Activated naive CD8-positive, alpha-beta T cell treated with anti-CD3 and anti-CD28 coated beads, Interleukin-2, amount 10 ng/mL, durations not matched to agents 7 days and 5 days (primary cell): ENCODE measurements at regions not wholly inside any gene's neighbourhood (a gene's known extent, or its start where the extent isn't known, plus 50 kb on each side); places are given as distances from the start of the nearest gene placed in this dataset.
"Not testable (repeated sequence)": the region's sequence is repeated elsewhere in the genome, so short reads cannot be mapped to it uniquely, and the experiment has no call there.

Source experiments
- ATAC-seq: fragments of 150-1000 bp; cut with Tn5 transposase; one replicate; pipeline ENCODE4 v1.10.0; 2021; ENCODE audit warnings: low read depth, moderate library complexity
- POLR2A ChIA-PET: fragments of 350-600 bp; sonication (Branson Sonifier 250); formaldehyde crosslinking; loops from one replicate; lab custom pipeline; 2021; ENCODE audit warnings: antibody characterized with exemption; lab: Charles Lee
- DNase-seq: peaks from one replicate; pipeline ENCODE4 v3.0.0; 2021
- H3K27ac Mint-ChIP-seq: one replicate; pipeline ENCODE4 v1.8.0; 2022; ENCODE audit warnings: mild to moderate bottlenecking, mixed read lengths
- H3K27me3 Mint-ChIP-seq: one replicate; pipeline ENCODE4 v1.8.0; 2022; ENCODE audit warnings: mild to moderate bottlenecking, moderate library complexity, mixed read lengths
- H3K36me3 Mint-ChIP-seq: one replicate; pipeline ENCODE4 v1.8.0; 2021; ENCODE audit warnings: mild to moderate bottlenecking, mixed read lengths
- H3K4me1 Mint-ChIP-seq: one replicate; pipeline ENCODE4 v1.8.0; 2021; ENCODE audit warnings: mixed read lengths
- H3K4me3 Mint-ChIP-seq: one replicate; pipeline ENCODE4 v1.8.0; 2022; ENCODE audit warnings: mild to moderate bottlenecking, moderate library complexity, mixed read lengths
- H3K9me3 Mint-ChIP-seq: one replicate; pipeline ENCODE4 v1.8.0; 2021; ENCODE audit warnings: mixed read lengths

DNA sequence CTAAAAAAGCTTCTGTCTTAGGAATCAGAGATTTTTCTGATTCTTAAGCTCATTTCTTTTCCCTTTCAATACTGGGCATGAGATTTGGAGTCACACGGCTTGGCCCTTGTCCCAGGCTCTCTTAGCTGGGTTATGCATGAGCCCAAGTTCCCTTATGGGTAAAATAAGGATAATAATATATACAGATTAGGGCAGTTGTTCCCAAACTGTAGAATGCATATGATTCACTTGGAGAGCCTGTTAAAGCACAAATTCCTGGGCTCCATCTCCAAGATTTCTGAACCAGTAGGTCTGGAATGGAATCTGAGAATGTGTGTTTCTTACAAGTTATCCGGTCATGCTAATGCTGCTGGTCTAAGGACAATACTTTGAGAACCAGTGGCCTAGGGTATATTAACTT is 154.0 kb downstream of the REEP3 start:
- DNase-seq (no peak), ATAC-seq (no peak)
- POLR2A ChIA-PET = no interaction called here

DNA sequence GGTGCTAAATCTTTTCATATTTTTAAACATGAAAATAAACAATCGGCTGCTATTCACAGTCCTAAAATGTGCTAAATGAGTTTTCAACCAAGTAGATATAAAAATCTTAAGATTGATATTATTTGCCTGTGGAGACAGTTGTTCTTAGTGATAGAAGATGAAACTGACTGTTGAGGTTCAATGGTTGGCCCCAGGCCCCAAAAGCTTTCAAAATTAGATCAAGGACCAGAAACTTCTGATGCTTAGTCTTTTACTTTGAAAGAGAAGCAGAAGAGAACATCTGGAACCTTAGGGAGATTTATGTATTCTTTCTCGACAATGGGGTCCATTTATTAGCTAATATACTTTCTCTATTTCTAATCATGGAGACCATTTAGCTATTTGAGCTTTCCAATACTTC is 155.8 kb downstream of the REEP3 start:
- no peaks in the 10 kb centered on the region for H3K9me3 Mint-ChIP-seq
- H3K4me1 Mint-ChIP-seq = no peaks in the 10 kb centered on the region
- DNase-seq (no peak), ATAC-seq (no peak)
- H3K4me3 Mint-ChIP-seq = no peak overlapping the region
- H3K27ac Mint-ChIP-seq = no peak overlapping the region
- POLR2A ChIA-PET = no interaction called here
- H3K27me3 Mint-ChIP-seq = peaks cover 8% of the 10 kb centered on the region
- no peaks in the 10 kb centered on the region for H3K36me3 Mint-ChIP-seq

More for the DNA sequence above, 154.0 kb downstream of the REEP3 start:
- Mint-ChIP-seq H3K4me3 (no peak overlapping the region), H3K36me3 (no peaks in the 10 kb centered on the region), H3K9me3 (no peaks in the 10 kb centered on the region), H3K27ac (no peak overlapping the region), H3K4me1 (no peaks in the 10 kb centered on the region), H3K27me3 (peaks cover 18% of the 10 kb centered on the region)

DNA sequence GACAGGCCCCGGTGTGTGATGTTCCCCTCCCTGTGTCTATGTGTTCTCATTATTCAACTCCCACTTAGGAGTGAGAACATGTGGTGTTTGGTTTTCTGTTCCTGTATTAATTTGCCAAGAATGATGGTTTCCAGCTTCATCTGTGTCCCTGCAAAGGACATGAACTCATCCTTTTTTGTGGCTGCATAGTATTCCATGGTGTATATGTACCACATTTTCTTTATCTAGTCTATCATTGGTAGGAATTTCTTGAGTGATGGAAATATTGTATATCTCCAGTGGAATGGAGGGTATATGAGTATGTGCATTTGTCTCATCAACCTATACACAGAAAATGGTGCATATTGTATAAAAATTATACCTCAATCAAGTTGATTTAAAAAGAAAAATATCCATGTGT is 159.3 kb downstream of the REEP3 start:
- DNase-seq, H3K36me3 Mint-ChIP-seq, H3K9me3 Mint-ChIP-seq, H3K27me3 Mint-ChIP-seq, ATAC-seq, H3K27ac Mint-ChIP-seq, H3K4me3 Mint-ChIP-seq, H3K4me1 Mint-ChIP-seq: not testable (repeated sequence)
- POLR2A ChIA-PET = interaction anchor here (0.6 kb wide), 1 partner anchor 32 kb away, joined by 3 read pairs; no protein-coding TSS in a partner anchor

DNA sequence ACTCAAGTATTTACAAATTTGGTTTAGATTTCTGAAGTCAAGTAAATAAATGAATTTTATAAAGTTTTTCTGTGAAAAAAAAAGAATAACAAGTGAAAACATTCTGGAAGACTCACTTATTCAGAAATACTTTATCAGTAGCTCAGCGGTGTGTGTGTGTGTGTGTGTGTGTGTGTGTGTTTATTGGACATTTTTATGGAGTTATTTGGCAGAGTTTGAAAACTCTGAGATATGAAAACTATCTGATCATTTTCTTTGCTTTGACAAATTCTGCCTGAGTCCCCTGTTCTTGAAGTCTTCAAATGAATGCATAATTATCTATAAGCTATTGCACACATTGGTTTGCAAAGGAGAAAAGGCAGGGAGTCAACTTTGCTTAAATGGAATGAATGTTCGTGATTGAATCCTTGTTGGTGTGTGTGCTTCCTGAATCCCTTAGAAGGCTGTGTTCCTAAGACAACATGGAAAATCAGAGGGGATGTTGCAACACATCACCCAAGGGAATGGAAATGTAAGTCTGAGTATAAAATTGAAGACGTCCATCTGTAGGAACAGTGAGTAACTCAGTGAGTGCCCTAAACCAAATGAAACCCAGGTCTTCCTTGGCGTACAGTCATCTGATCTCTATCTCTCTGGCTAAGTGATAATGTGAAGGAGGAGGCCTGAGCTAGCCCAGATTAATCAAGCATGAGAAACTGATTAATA is 160.9 kb downstream of the REEP3 start:
- Mint-ChIP-seq H3K27ac (no peak overlapping the region), H3K27me3 (peaks cover 2% of the 10 kb centered on the region), H3K9me3 (no peaks in the 10 kb centered on the region), H3K4me1 (peaks cover 9% of the 10 kb centered on the region), H3K36me3 (no peaks in the 10 kb centered on the region), H3K4me3 (no peak overlapping the region)
- POLR2A ChIA-PET = no interaction called here
- no peak for ATAC-seq
- DNase-seq = no peak

DNA sequence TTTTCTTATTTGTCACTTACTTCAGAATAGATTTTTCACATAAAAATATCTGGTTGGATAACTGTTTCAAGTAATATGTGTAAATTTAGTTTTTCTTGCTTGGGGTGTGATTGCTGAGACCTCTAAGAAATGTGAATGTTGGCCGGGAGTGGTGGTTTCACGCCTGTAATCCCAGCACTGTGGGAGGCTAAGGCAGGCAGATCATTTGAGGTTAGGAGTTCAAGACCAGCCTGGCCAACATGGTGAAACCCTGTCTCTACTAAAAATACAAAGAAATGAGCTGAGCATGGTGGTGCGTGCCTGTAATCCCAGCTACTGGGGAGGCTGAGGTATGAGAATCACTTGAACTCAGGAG is 161.5 kb downstream of the REEP3 start:
- H3K36me3 Mint-ChIP-seq, H3K4me3 Mint-ChIP-seq, POLR2A ChIA-PET, H3K27ac Mint-ChIP-seq, DNase-seq, ATAC-seq, H3K9me3 Mint-ChIP-seq, H3K27me3 Mint-ChIP-seq, H3K4me1 Mint-ChIP-seq: not testable (repeated sequence)

DNA sequence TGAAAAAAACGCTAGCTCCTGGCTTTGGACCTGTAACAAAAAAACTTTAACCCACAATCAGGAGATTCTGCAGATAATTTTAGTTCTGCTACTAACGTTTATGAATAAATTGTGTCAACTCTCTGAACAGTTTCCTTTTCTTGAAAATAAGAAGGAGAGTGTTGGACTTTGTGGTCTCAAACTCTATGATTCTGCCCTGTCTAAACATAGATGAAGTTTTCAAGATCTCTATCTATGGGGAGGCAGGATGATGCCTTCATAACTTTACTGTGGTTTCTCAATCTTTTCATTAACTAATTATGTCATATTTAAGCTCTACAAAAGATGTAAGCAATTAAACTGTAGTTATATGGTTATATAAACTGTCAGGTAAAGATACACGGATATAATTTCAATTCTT is 162.0 kb downstream of the REEP3 start:
- no peak for DNase-seq

DNA sequence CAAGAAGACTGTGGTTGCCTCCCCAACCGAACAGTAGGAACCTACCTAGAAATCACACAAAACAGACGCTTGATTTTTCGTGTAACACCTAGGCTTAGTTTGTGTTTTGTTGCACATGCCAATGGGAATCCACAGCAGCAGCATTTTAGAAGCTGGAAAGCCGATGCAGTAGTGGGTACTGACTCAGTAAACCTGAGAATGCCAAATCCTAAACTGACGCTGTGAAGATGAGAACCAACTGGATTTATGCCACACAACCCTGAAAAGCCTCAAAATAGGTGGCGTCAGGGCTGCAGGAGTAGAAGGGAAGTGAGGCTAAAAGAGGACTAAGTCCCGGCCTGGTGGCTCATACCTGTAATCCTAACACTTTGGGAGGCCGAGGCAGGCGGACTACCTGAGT is 162.5 kb downstream of the REEP3 start:
- no peak overlapping the region for H3K4me3 Mint-ChIP-seq
- no peak overlapping the region for H3K27ac Mint-ChIP-seq
- H3K36me3 Mint-ChIP-seq = no peaks in the 10 kb centered on the region
- DNase-seq (no peak), ATAC-seq (no peak)
- H3K27me3 Mint-ChIP-seq = peaks cover 2% of the 10 kb centered on the region
- POLR2A ChIA-PET = no interaction called here
- no peaks in the 10 kb centered on the region for H3K9me3 Mint-ChIP-seq
- H3K4me1 Mint-ChIP-seq = peaks cover 9% of the 10 kb centered on the region

More for the DNA sequence above, 162.0 kb downstream of the REEP3 start:
- H3K36me3 Mint-ChIP-seq = no peaks in the 10 kb centered on the region
- H3K4me1 Mint-ChIP-seq = peaks cover 9% of the 10 kb centered on the region
- ATAC-seq = no peak
- no peak overlapping the region for H3K4me3 Mint-ChIP-seq
- POLR2A ChIA-PET = no interaction called here
- H3K9me3 Mint-ChIP-seq = no peaks in the 10 kb centered on the region
- no peak overlapping the region for H3K27ac Mint-ChIP-seq
- H3K27me3 Mint-ChIP-seq = peaks cover 2% of the 10 kb centered on the region

DNA sequence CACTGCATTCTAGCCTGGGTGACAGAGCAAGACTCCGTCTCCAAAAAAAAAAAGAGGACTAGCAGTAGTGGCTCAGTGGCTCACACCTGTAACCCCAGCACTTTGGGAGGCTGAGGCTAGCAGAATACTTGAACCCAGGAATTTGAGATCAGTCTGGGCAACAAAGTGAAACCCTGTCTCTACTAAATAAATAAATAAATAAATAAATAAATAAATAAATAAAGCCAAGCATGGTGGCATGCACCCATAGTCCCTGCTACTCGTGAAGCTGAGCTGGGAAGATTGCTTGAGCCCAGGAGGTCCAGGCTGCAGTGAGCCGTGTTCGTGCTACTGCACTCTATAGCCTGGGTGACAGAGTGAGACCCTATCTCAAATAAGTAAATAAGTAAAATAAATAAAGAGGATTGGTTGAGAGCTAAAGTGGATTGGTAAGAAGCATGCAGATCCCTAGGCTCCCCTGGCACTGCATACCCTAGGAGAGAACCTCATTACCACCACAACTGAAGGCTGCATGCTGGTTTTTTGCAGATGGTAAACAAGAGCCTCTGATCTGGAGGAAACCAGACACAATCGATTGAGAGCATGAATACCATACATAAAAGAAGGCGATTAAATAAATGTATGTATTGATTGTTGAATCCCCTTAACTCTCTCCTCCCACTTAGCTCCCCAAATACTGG is 163.2 kb downstream of the REEP3 start:
- H3K27ac Mint-ChIP-seq = no peak overlapping the region
- H3K27me3 Mint-ChIP-seq = peaks cover under 1% of the 10 kb centered on the region
- H3K9me3 Mint-ChIP-seq = no peaks in the 10 kb centered on the region
- no peaks in the 10 kb centered on the region for H3K36me3 Mint-ChIP-seq
- no peak for DNase-seq
- POLR2A ChIA-PET = no interaction called here
- no peak overlapping the region for H3K4me3 Mint-ChIP-seq
- H3K4me1 Mint-ChIP-seq = peaks cover 9% of the 10 kb centered on the region
- no peak for ATAC-seq

DNA sequence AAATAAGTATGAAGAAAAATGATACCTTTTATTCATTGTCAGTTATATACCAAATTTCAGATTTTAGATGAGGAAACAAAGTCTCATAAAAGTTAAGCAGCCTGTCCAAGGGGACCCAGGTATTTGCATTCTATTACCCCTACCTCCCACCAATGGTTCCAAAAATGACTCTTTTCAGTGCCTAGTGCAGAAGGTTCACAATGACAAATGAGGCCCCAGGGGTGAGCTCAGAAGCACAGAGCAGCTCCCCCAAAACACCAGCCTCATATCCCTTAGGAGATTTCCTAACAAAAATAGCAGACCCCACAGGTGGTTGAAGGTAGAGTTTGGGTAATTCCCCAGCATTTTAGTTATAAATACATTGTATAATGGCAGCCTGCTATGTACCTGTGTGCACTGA is 168.6 kb downstream of the REEP3 start:
- H3K4me1 Mint-ChIP-seq = peaks cover 2% of the 10 kb centered on the region
- no peaks in the 10 kb centered on the region for H3K36me3 Mint-ChIP-seq
- H3K27me3 Mint-ChIP-seq = peaks cover 4% of the 10 kb centered on the region
- no peak overlapping the region for H3K4me3 Mint-ChIP-seq
- POLR2A ChIA-PET = no interaction called here
- H3K27ac Mint-ChIP-seq = no peak overlapping the region
- DNase-seq (no peak), ATAC-seq (no peak)
- no peaks in the 10 kb centered on the region for H3K9me3 Mint-ChIP-seq

DNA sequence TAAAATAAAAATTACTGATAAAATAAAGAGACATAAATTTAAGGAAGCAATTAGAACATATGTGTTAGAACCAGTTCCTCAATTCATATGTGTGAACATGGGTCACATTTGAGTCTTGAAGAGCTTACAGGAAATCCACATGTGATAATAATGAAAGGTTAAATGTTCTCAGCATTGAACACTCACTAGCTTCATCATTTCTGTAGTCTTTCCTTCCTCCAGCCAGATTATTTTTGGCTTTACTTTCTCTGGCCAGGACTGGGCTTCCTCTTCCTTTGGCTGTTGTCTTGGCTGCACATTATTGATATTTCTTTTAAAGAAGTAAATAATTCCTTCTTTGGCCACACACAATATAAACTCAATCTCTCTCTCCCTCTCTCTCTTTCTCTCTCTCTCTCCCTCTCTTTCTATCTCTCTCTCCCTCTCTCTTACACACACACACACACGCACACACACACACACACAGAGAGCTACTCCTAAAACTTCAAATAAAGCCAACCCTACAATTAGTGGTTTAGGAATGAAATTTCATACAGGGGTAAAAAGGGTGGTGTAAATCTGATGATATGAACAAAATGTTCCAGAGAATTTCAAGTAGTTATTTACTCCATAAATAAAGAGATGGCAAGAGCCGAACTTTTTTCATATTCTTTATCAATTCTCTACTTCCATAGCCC is 171.2 kb downstream of the REEP3 start:
- Mint-ChIP-seq H3K4me1 (peaks cover 2% of the 10 kb centered on the region), H3K36me3 (no peaks in the 10 kb centered on the region), H3K27ac (no peak overlapping the region), H3K4me3 (no peak overlapping the region), H3K27me3 (peaks cover 4% of the 10 kb centered on the region), H3K9me3 (no peaks in the 10 kb centered on the region)
- DNase-seq (no peak), ATAC-seq (no peak)
- POLR2A ChIA-PET = no interaction called here

DNA sequence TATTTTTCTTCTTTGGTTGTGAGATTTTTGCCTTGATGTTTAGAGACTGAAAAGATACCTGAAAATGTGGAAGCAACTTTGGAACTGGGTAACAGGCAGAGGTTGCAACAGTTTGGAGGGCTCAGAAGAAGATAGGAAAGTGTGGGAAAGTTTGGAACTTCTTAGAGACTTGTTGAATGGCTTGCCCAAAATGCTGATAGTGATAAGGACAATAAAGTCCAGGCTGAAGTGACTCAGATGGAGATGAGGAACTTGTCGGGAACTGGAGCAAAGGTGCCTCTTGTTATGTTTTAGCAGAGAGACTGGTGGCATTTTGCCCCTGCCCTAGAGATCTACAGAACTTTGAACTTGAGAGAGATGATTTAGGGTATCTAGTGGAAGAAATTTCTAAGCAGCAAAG is 171.8 kb downstream of the REEP3 start:
- POLR2A ChIA-PET, H3K27ac Mint-ChIP-seq, ATAC-seq, H3K27me3 Mint-ChIP-seq, H3K9me3 Mint-ChIP-seq, H3K4me1 Mint-ChIP-seq, H3K36me3 Mint-ChIP-seq, H3K4me3 Mint-ChIP-seq, DNase-seq: not testable (repeated sequence)

DNA sequence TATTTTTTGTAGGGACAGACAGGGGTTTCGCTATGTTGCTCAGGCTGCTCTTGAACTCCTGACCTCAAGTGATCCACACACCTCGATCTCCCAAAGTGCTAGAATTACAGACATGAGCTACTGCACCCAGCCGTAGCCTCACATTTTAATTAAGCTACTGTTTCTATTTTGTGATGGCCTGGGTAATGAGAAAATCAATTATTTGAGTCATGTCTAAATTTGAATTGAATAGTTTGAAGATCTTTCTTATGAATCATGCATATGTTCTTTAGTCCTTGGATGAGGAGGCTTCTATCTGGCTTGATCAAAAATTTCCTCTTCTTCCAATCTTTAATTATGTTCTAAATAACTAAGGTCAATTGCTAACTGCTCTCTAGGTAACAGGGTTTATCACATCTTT is 175.0 kb downstream of the REEP3 start:
- DNase-seq (no peak), ATAC-seq (no peak)
- Mint-ChIP-seq H3K4me3 (no peak overlapping the region), H3K27me3 (no peaks in the 10 kb centered on the region), H3K27ac (no peak overlapping the region), H3K36me3 (no peaks in the 10 kb centered on the region), H3K9me3 (no peaks in the 10 kb centered on the region), H3K4me1 (no peaks in the 10 kb centered on the region)
- POLR2A ChIA-PET = no interaction called here

DNA sequence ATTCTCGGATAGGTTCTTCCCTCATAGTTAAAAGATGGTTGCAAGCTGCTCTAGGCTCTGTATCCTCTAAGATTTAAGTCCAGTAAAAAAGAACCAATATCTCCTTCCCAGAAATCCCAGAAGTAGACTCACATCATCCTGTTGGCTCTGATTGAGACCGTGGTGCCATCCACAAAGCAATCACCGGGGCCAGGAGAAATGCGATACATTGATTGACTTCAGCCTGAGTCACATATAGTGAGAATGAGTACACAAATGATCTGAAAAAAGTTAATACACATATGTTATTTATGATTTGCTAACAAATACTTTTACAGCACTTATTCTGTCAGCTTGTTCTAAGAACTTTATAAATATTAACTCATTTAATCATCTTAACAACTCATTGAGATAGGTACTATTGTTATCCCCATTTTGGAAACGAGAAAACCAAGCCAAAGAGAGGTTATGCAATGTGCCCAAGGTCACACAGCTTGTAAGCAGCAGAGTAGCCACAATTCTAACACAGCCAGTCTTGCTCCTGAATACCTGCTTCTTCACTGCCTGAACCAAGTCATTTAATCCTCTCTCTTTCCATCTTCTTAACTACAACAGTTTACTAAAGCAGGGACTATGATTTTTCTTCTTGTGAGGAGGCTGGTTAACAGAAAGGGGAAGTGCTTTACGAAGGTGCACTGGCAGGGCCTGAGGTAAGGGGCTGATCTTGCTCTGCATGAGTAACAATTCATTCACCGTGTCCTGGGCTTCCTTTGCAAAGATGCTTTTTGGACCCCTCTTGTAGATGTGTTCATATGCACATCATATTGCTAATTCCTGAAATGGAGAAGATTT is 177.0 kb downstream of the REEP3 start:
- no peak for DNase-seq
- POLR2A ChIA-PET = no interaction called here
- Mint-ChIP-seq H3K27ac (no peak overlapping the region), H3K4me3 (no peak overlapping the region), H3K36me3 (no peaks in the 10 kb centered on the region), H3K27me3 (no peaks in the 10 kb centered on the region), H3K9me3 (no peaks in the 10 kb centered on the region), H3K4me1 (peaks cover under 1% of the 10 kb centered on the region)
- no peak for ATAC-seq
